GM12878 (cell line): ENCODE measurements at regions not wholly inside any gene's neighbourhood (a gene's known extent, or its start where the extent isn't known, plus 50 kb on each side); places are given as distances from the start of the nearest gene placed in this dataset.

Source experiments
- ATAC-seq: fragments of 200-7000 bp; cut with Tn5 transposase; 3 replicates; pipeline ENCODE4 v1.9.1; 2020; ENCODE audit warnings: mild to moderate bottlenecking, moderate library complexity
- BruUV-seq: library from RNA; stranded (reverse); fragments of 400-500 nt; replicated peaks from 2 replicates; lab custom pipeline; 2021; lab: Mats Ljungman, UMichigan
- CTCF ChIA-PET: fragments of 300-600 bp; sonication (Branson Sonifier 250); formaldehyde crosslinking; extraction: SDS; loops from one replicate; lab custom pipeline; 2021; ENCODE audit warnings: inconsistent platforms; lab: Yijun Ruan, JAX
- POLR2A ChIA-PET: fragments of 350-600 bp; formaldehyde crosslinking; extraction: SDS; loops from one replicate; lab custom pipeline; 2021; ENCODE audit warnings: inconsistent platforms; lab: Charles Lee
- RAD21 ChIA-PET: fragments of 300-600 bp; sonication (Branson Sonifier 250); formaldehyde crosslinking; loops from one replicate; lab custom pipeline; 2023; ENCODE audit warnings: antibody characterized with exemption; ENCODE audit not compliant: unreplicated experiment; lab: Charles Lee
- SMC1A ChIA-PET: fragments of 300-600 bp; sonication (Branson Sonifier 250); formaldehyde crosslinking; loops from one replicate; lab custom pipeline; 2023; ENCODE audit not compliant: unreplicated experiment, uncharacterized antibody; lab: Charles Lee
- DNase-seq: peaks from one replicate; pipeline ENCODE4 v3.0.0-alpha.2; 2011; ENCODE audit warnings: low read depth, low spot score
- FAIRE-seq: peaks from 3 replicates; lab custom pipeline; 2011; peaks lifted over from hg19 to GRCh38; lab: Jason Lieb, UNC
- H2AFZ ChIP-seq: 2 replicates; pipeline ENCODE4 v1.6.0; 2011; ENCODE audit warnings: low read depth, low read length, control low read depth; ENCODE audit not compliant: control insufficient read depth
- H3K27ac ChIP-seq: 2 replicates; pipeline ENCODE4 v1.5.1; 2011; ENCODE audit warnings: control low read depth; ENCODE audit not compliant: control insufficient read depth, insufficient read depth
- H3K27me3 ChIP-seq, 2 experiments: replicated peaks in 1 of 2; 2 replicates each; pipeline versions ENCODE4 v1.6.0 to v1.6.1; 2011; ENCODE audit warnings: low read length in 1 of 2; ENCODE audit not compliant: control insufficient read depth in 2 of 2, insufficient read depth in 2 of 2
- H3K36me3 ChIP-seq, 2 experiments: 2 replicates each; pipeline ENCODE4 v1.5.1; 2011; ENCODE audit warnings: low read length in 1 of 2; ENCODE audit not compliant: control insufficient read depth in 2 of 2, insufficient read depth in 2 of 2
- H3K4me1 ChIP-seq: 2 replicates; pipeline ENCODE4 v1.6.1; 2011; ENCODE audit warnings: mild to moderate bottlenecking, low read length, moderate library complexity, mixed read lengths; ENCODE audit not compliant: control insufficient read depth, insufficient read depth
- H3K4me2 ChIP-seq: 2 replicates; pipeline ENCODE4 v1.6.0; 2011; ENCODE audit warnings: control low read depth; ENCODE audit not compliant: control insufficient read depth, insufficient read depth
- H3K4me3 ChIP-seq: fragments of 200-600 bp; sonication (generic); 2 replicates; pipeline ENCODE4 v1.5.1; 2016
- H3K79me2 ChIP-seq: 2 replicates; pipeline ENCODE4 v1.6.0; 2011; ENCODE audit warnings: low read length; ENCODE audit not compliant: control insufficient read depth, insufficient read depth
- H3K9ac ChIP-seq: 2 replicates; pipeline ENCODE4 v1.8.0; 2011; ENCODE audit warnings: low read length, control low read depth, mixed read lengths; ENCODE audit not compliant: control insufficient read depth, insufficient read depth
- H3K9me3 ChIP-seq: replicated peaks from 3 replicates; pipeline ENCODE4 v1.5.1; 2011; ENCODE audit warnings: mild to moderate bottlenecking, low read length; ENCODE audit not compliant: control insufficient read depth, insufficient read depth
- H4K20me1 ChIP-seq: 2 replicates; pipeline ENCODE4 v1.6.0; 2011; ENCODE audit not compliant: control insufficient read depth, insufficient read depth
- CHD4 ChIP-seq: fragments of 200-600 bp; sonication (generic); IDR thresholded peaks from 2 replicates; pipeline ENCODE4 v1.6.1; 2016; ENCODE audit warnings: mild to moderate bottlenecking
- CREM ChIP-seq: IDR thresholded peaks from 2 replicates; pipeline ENCODE4 v1.6.1; 2014; ENCODE audit warnings: antibody characterized with exemption, low read depth
- DPF2 ChIP-seq: fragments of 450-650 bp; IDR thresholded peaks from 2 replicates; pipeline ENCODE4 v1.6.1; 2017; ENCODE audit warnings: mild to moderate bottlenecking
- E2F4 ChIP-seq: IDR thresholded peaks from 2 replicates; pipeline ENCODE4 v1.6.1; 2012; ENCODE audit warnings: low read depth, low read length, improper control_type of control experiment
- HDAC6 ChIP-seq: fragments of 200-600 bp; sonication (generic); IDR thresholded peaks from one replicate; pipeline ENCODE4 v1.8.0; 2017; ENCODE audit warnings: antibody characterized with exemption; ENCODE audit not compliant: unreplicated experiment
- JUNB ChIP-seq: IDR thresholded peaks from 2 replicates; pipeline ENCODE4 v1.6.1; 2016; ENCODE audit warnings: antibody characterized with exemption, mild to moderate bottlenecking
- MTA3 ChIP-seq: IDR thresholded peaks from 2 replicates; pipeline ENCODE4 v1.6.1; 2012; ENCODE audit warnings: low read length, inconsistent platforms, borderline replicate concordance
- POLR2AphosphoS2 ChIP-seq: IDR thresholded peaks from 2 replicates; pipeline ENCODE4 v1.6.1; 2011; ENCODE audit warnings: low read depth, mild to moderate bottlenecking, low read length, improper control_type of control experiment, moderate library complexity
- POLR2AphosphoS5 ChIP-seq: IDR thresholded peaks from 2 replicates; pipeline ENCODE4 v1.6.1; 2011; ENCODE audit warnings: mild to moderate bottlenecking, low read length, inconsistent platforms
- RBBP5 ChIP-seq: fragments of 200-600 bp; sonication (generic); conservative IDR thresholded peaks from 2 replicates; pipeline ENCODE4 v1.6.1; 2016
- SP1 ChIP-seq: IDR thresholded peaks from one replicate; pipeline ENCODE4 v1.6.1; 2011; ENCODE audit warnings: low read depth, low read length
- ZBED1 ChIP-seq: IDR thresholded peaks from 2 replicates; pipeline ENCODE4 v1.6.1; 2016; ENCODE audit warnings: borderline replicate concordance
- ZZZ3 ChIP-seq: IDR thresholded peaks from 2 replicates; pipeline ENCODE4 v1.6.1; 2011; ENCODE audit warnings: low read depth; ENCODE audit not compliant: control insufficient read depth, insufficient read length
- WGBS: methylation state at CpG from one replicate; pipeline ENCODE4 v1.1.6; 2016; ENCODE audit warnings: low lambda C conversion rate; ENCODE audit not compliant: insufficient replicate concordance, insufficient coverage; ENCODE audit errors: missing lambda C conversion rate; 5-methylcytosine and 5-hydroxymethylcytosine counted together
- in situ Hi-C: fragments of 300-500 bp; cut with MboI; formaldehyde crosslinking; loops from 9 replicates; pipeline ENCODE4 v1.14.3; 2018; ENCODE audit warnings: mixed read lengths
- intact Hi-C: fragments of 100-400 bp; cut with micrococcal nuclease; formaldehyde crosslinking; loops from one replicate; pipeline ENCODE4 v1.14.2; 2022; ENCODE audit not compliant: unreplicated experiment
- TF ChIP-seq, protein P1 (sequence below): IDR thresholded peaks from 2 replicates; pipeline ENCODE4 v1.6.1; 2012; ENCODE audit warnings: improper control_type of control experiment, low read depth, low read length; ENCODE audit not compliant: insufficient replicate concordance
- TF ChIP-seq, protein P2 (sequence below): IDR thresholded peaks from 2 replicates; pipeline ENCODE4 v1.6.1; 2012; ENCODE audit warnings: mild to moderate bottlenecking, low read depth, low read length

DNA sequence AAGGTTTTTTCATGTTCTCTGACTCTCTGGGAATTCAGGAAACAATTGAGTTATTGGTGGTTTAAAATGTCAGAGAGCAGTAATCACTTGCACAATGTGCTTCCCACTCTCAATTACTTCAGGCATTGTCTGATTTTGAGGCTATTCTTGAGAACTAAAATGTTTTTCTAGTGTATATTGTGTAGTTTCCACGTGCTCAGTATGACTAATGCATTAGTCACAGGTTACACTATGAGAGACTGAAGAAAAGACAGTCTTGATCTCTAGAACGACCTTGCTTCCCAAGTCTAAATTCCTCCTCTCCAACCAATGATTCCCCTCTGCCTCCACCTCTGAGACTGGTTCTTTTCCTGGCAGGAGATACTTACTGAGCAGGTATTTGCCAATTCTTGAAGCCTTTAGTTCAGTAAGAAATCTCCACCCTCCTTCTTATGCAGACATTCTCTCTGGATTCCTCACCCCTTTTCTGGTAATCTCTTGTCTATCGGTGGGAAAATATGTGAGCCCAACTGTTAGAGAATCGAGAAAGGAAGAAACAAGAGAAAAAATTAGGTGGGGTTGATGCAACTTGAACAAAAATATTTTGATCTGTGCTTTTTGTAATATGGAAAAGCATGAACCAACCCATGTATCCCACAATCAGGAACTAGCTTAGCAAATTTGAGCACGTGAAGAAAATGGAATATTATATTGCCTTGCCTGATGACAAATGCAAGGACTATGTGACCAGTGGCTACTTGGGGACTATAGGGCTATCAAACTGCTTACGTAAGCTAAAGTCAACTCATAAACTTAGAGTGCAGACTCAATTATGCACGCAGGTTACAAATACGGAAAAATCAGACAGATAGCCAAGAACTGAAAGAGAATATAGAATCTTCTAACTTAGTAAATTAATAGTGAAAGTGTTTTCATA lies 61.1 kb upstream of the SLC22A16 start:
- H3K4me1 ChIP-seq, result no peaks in the 10 kb centered on the region
- H3K27ac ChIP-seq, result no peak overlapping the region
- no peaks in the 10 kb centered on the region for H3K27me3 ChIP-seq
- H3K4me2 ChIP-seq, result no peak overlapping the region
- DNase-seq, result no peak
- no peaks in the 10 kb centered on the region for H4K20me1 ChIP-seq
- H3K36me3 ChIP-seq, result no peaks in the 10 kb centered on the region
- in situ Hi-C loops, result no loop called here
- ChIA-PET SMC1A (interaction anchor here (1.4 kb wide), 2 partner anchors 144 to 413 kb away, joined by 3 to 4 read pairs; no protein-coding TSS in a partner anchor), RAD21 (interaction anchor here (0.9 kb wide), 1 partner anchor 77 kb away, joined by 3 read pairs; no protein-coding TSS in a partner anchor), CTCF (interaction anchor here (0.5 to 2.2 kb wide), 4 partner anchors 9 to 1400 kb away, joined by 3 to 12 read pairs (median 4); no protein-coding TSS in a partner anchor), POLR2A (no interaction called here)
- H3K79me2 ChIP-seq, result no peaks in the 10 kb centered on the region
- H2AFZ ChIP-seq, result no peak overlapping the region
- intact Hi-C loops, result loop anchor here (2.0 kb wide), 1 partner anchor 53 kb away; no protein-coding TSS in a partner anchor
- no peak overlapping the region for H3K9ac ChIP-seq
- peak; percentile 64 for ATAC-seq
- H3K9me3 ChIP-seq, result no peaks in the 10 kb centered on the region; the same call in 2 of the 3 replicates
- BruUV-seq, result no TSS peak
- peak; percentile 81 for FAIRE-seq
- no peak overlapping the region for H3K4me3 ChIP-seq
- 51% methylated on average over 8 of the region's 8 CpGs for WGBS
- no peak for TF ChIP-seq HDAC6
- no peak for TF ChIP-seq CREM
- TF ChIP-seq, protein P1, sequence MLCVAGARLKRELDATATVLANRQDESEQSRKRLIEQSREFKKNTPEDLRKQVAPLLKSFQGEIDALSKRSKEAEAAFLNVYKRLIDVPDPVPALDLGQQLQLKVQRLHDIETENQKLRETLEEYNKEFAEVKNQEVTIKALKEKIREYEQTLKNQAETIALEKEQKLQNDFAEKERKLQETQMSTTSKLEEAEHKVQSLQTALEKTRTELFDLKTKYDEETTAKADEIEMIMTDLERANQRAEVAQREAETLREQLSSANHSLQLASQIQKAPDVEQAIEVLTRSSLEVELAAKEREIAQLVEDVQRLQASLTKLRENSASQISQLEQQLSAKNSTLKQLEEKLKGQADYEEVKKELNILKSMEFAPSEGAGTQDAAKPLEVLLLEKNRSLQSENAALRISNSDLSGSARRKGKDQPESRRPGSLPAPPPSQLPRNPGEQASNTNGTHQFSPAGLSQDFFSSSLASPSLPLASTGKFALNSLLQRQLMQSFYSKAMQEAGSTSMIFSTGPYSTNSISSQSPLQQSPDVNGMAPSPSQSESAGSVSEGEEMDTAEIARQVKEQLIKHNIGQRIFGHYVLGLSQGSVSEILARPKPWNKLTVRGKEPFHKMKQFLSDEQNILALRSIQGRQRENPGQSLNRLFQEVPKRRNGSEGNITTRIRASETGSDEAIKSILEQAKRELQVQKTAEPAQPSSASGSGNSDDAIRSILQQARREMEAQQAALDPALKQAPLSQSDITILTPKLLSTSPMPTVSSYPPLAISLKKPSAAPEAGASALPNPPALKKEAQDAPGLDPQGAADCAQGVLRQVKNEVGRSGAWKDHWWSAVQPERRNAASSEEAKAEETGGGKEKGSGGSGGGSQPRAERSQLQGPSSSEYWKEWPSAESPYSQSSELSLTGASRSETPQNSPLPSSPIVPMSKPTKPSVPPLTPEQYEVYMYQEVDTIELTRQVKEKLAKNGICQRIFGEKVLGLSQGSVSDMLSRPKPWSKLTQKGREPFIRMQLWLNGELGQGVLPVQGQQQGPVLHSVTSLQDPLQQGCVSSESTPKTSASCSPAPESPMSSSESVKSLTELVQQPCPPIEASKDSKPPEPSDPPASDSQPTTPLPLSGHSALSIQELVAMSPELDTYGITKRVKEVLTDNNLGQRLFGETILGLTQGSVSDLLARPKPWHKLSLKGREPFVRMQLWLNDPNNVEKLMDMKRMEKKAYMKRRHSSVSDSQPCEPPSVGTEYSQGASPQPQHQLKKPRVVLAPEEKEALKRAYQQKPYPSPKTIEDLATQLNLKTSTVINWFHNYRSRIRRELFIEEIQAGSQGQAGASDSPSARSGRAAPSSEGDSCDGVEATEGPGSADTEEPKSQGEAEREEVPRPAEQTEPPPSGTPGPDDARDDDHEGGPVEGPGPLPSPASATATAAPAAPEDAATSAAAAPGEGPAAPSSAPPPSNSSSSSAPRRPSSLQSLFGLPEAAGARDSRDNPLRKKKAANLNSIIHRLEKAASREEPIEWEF, result no peak
- no peak for TF ChIP-seq RBBP5
- TF ChIP-seq CHD4, result no peak
- no peak for TF ChIP-seq E2F4
- no peak for TF ChIP-seq MTA3
- no peak for TF ChIP-seq ZBED1
- no peak for TF ChIP-seq DPF2
- TF ChIP-seq ZZZ3, result no peak
- TF ChIP-seq POLR2AphosphoS2, result no peak
- no peak for TF ChIP-seq POLR2AphosphoS5
- peak; percentile 65 for TF ChIP-seq JUNB
- TF ChIP-seq, protein P2, sequence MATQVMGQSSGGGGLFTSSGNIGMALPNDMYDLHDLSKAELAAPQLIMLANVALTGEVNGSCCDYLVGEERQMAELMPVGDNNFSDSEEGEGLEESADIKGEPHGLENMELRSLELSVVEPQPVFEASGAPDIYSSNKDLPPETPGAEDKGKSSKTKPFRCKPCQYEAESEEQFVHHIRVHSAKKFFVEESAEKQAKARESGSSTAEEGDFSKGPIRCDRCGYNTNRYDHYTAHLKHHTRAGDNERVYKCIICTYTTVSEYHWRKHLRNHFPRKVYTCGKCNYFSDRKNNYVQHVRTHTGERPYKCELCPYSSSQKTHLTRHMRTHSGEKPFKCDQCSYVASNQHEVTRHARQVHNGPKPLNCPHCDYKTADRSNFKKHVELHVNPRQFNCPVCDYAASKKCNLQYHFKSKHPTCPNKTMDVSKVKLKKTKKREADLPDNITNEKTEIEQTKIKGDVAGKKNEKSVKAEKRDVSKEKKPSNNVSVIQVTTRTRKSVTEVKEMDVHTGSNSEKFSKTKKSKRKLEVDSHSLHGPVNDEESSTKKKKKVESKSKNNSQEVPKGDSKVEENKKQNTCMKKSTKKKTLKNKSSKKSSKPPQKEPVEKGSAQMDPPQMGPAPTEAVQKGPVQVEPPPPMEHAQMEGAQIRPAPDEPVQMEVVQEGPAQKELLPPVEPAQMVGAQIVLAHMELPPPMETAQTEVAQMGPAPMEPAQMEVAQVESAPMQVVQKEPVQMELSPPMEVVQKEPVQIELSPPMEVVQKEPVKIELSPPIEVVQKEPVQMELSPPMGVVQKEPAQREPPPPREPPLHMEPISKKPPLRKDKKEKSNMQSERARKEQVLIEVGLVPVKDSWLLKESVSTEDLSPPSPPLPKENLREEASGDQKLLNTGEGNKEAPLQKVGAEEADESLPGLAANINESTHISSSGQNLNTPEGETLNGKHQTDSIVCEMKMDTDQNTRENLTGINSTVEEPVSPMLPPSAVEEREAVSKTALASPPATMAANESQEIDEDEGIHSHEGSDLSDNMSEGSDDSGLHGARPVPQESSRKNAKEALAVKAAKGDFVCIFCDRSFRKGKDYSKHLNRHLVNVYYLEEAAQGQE, result no peak
- TF ChIP-seq SP1, result no peak
